ENCODE measurements at regions not wholly inside any gene's neighbourhood (a gene's known extent, or its start where the extent isn't known, plus 50 kb on each side); places are given as distances from the start of the nearest gene placed in this dataset.

DNA sequence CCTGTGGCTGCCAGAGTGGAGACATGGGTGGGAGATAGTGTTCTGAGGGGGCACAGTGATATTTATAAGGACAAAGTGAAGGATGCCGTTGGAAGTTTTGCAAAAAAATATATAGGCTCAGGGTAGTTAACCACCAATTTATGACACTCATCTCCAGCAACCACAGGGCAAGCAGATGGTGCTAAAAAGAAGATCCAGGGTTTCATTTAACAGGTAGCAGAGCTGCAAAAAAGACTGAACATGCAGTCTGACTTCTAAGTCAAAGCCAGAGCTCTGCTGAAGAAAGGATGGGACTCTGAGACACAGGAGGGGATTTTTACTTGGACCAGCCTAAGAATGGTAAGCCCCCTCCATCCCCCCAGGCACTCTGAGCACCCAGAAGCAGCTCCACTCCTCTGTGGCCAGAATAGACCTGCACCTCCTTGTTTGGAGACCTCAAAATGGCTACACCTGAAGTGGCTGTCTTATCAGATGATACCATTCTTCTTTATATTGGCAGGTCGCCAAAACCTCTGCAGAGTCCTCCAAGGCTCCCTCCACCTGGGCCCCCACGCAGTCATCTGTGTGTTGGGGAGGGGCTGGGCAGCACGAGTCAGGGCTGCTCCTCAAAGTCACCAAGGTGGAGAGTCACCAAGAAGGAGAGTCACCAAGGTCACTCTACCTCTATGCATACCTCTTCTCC lies 161.4 kb upstream of the FAM9B start:
- no peak for DNase-seq (ENCODE audit: low read depth in 2 of 2)

- DNase-seq (ENCODE audit: low read depth in 2 of 2): no peak
Observed at GRCh38 chrX:9196961-9197640, 163.2 kb upstream of the FAM9B start.

DNA sequence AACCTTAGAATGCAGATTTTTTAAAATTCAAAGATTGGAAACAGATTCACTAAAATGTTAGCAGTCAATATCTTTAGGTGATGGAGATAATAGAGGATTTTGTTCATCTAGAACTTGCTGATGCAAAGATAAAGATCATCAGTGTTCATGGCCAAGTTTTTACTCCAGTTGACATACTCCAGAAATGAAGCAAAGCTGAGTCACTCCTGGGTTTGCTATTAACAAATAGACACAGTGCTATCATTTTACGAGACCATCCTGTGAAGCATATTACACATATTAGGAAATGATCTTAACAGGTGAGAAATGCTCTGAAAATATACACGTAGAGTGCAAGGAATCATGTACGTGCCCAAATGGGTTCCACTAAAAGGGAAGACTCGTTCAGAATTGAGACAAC lies 170.6 kb upstream of the FAM9B start:
- no peak for DNase-seq (ENCODE audit: low read depth in 2 of 2)

GRCh38 chrX:9205599-9206223 lies 171.8 kb upstream of the FAM9B start:
- no peak for DNase-seq (ENCODE audit: low read depth in 2 of 2)

DNA sequence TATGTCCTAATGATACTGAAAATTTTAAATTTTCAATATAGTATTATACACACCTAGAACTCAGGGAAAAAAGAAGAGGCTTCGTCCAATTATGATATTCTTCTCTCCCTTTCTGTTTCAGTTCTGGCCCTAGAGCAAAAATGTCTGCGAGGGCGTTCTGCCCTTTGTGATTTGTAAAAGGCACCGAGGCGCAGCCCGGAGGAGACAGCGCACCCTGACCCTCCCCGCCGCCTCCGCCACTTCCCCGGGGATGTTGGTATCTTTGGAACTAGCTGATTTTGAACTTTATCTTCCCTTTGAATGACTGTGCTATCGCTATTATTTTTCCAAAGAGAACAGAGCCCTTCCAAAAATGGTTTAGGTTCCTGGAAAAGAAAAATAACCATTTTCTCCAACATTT lies 173.2 kb upstream of the FAM9B start:
- DNase-seq (ENCODE audit: low read depth in 2 of 2): no peak

DNA sequence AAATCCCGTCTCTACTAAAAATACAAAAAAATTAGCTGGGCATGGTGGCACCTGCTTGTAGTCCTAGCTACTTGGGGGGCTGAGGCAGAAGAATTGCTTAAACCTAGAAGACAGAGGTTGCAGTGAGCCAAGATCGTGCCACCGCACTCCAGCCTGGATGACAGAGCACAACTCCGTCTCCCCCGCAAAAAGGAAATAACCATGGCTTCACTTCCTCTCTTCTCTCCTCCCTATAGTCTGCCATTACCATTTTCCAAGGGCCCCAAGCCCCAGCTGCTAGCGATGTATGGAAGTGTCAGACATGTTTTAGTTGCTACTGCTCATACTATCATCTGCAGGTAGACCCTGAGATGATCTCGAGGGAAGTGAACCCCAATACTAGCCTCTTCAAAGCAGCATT lies 177.3 kb upstream of the FAM9B start:
- no peak for DNase-seq (ENCODE audit: low read depth in 2 of 2)

DNA sequence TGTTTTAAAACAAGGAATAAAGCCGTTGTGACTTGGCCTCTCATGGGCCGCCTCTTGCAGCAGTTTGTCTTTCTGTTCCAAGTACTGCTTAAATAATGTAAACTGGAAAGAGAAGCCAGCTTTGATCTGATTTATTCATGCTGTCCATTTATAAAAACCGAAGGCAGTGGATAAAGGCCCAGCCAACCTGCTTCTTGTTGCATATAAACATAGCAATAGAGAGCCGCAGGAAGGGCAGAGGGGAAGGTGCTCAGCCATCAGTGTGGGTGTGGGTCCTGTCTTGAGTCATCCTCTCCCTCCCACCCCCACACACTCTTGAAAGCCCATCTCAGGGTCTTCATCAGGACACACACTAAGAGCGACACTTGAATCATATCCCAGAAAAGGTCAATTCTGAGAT lies 187.9 kb upstream of the FAM9B start:
- no peak for DNase-seq (ENCODE audit: low read depth in 2 of 2)

- no peak for DNase-seq (ENCODE audit: low read depth in 2 of 2)
Observed at GRCh38 chrX:9222299-9222698, 188.4 kb upstream of the FAM9B start.

DNA sequence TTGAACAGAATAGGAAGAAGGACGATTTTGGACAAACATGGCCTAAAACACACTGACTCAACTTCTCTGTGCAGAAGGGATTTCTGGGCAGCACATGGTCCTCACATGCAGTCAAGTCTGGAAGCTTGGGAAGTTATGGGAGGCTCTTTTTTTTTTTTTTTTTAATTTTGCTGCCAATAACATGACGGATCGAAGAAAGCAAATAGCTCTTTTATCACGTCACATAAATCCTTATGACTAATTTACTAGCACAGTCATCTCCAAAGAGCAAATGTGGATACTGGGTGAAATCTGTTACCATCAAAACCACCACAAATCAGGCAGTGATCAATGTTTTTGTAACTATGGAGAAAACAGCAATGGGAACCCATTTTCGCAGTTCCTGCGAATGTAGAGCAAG lies 193.3 kb upstream of the FAM9B start:
- DNase-seq (ENCODE audit: low read depth in 2 of 2): no peak

DNA sequence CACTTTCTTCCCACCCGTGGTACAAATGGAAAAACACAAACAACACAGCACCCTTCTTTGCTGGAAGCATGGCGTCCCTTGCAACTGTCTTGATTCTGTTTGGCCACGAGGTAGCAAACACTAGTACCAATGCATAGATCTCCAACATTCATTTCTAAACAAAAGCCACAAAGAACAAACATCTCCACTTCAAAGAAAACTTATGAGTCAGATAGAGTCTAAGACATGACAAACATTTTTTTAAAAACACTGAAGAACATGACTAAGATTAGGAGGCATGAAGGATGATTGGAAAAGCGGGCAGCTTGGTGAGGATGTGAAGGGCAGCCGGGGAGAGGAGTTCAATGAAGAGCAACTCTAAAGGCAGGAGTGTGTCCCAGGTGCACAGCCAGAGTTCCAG lies 197.6 kb upstream of the FAM9B start:
- no peak for DNase-seq (ENCODE audit: low read depth in 2 of 2)

GRCh38 chrX:9233141-9233540 lies 199.2 kb upstream of the FAM9B start:
- DNase-seq (ENCODE audit: low read depth in 2 of 2): no peak

GRCh38 chrX:9234315-9234714 lies 200.4 kb upstream of the FAM9B start:
- DNase-seq (ENCODE audit: low read depth in 2 of 2): no peak

GRCh38 chrX:9235722-9236121 lies 201.8 kb upstream of the FAM9B start:
- DNase-seq (ENCODE audit: low read depth in 2 of 2): no peak

- no peak for DNase-seq (ENCODE audit: low read depth in 2 of 2)
Observed at GRCh38 chrX:9240956-9241355, 207.0 kb upstream of the FAM9B start.

GRCh38 chrX:9241427-9241826 lies 207.5 kb upstream of the FAM9B start:
- DNase-seq (ENCODE audit: low read depth in 2 of 2): no peak

DNA sequence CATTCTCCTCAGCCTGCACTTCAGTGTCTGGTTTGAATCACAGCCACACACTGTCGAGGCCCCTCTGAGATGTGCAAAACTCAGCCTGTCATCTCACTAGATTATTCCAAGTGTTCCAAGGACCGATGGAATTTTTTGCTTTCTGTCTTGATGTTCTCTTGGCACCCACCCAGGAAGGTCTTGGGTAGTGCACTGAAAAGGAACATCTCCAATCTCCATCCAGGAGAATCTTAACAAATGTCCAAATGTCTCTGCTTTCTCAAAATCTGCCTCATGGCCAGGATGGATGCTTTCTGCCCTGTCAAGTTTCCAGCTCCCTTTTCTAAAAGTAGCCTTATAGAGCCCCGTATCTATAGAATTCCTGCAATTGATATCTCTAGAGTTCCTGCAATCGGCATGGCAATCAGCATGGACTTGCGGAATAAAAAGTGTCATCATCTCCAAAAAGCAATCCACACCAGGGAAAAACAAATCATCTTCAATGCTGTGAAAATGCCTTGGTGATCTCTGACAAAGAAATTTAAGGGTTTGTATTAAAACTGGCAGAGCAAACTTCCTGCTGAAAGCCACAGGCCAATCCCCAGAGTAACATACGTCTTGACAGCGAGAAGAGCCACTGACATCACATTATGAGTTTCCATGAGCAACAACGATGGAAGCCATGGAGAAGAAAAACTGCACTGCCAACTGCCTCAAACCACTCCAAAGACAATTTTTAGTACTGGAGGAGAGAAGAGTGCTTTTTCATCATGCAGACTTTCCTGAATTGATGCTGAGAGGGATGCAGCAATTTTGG lies 215.3 kb upstream of the FAM9B start:
- no peak for DNase-seq (ENCODE audit: low read depth in 2 of 2)

GRCh38 chrX:9252182-9252581 lies 212.7 kb upstream of the TBL1X start:
- no peak for DNase-seq (ENCODE audit: low read depth in 2 of 2)

DNA sequence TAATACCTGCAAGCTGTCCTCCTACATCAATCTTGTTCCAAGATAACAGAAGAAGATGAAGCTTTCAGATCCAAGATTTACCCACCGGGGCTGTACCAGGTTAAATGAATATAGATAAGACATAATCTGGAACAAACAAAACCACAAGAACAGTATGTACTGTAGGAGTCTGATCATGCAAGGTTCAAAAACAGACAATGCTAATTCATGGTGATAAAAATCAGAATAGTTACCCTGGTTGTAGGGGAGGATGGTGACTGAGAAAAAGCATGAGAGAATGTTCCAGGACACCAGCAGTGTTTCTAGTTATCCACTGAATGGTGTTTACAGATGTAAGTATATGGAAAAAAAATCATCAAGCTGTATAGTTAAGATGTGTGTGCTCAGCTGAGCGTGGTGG lies 211.6 kb upstream of the TBL1X start:
- no peak for DNase-seq (ENCODE audit: low read depth in 2 of 2)

GRCh38 chrX:9257718-9258420 lies 207.0 kb upstream of the TBL1X start:
- peak in 1 of 2 donors; percentile 4 for DNase-seq (ENCODE audit: low read depth in 2 of 2)

DNA sequence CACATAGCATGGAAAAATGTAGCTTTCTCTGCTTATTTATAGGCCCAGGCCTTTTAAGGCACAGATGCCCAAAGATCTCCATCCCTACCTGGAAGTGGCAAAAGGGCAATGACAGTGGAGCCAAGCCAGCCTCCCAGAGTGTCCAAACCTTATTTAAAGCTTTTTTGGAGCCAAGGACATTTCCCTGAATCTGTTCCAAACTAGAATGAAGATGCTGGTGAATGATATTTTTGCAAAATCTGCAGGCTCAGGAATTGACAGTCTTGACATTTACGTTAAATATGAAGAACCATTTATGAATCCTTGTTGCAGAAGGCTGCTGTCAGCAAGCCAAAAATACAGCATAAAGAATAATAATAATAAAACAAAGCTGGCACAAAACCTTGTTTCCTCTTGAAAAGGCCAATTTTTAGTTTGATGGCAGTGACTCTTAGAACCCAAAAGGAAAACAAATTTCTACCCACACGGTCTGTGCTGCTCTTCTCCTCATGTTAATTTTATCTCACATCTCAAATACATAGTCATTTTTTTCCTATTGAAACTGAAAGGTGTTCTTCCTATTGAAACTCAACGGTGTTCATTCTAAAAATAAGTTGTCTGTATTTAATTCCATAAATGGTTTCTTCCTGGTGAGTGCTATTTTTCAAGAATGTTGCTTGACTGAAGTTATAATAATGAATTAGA lies 206.3 kb upstream of the TBL1X start:
- no peak for DNase-seq (ENCODE audit: low read depth in 2 of 2)

- DNase-seq (ENCODE audit: low read depth in 2 of 2): no peak
Observed at GRCh38 chrX:9260603-9261002, 204.3 kb upstream of the TBL1X start.
